ENCODE measurements at regions not wholly inside any gene's neighbourhood (a gene's known extent, or its start where the extent isn't known, plus 50 kb on each side); places are given as distances from the start of the nearest gene placed in this dataset.

- intact Hi-C loops (cut with DNase I; ENCODE audit: low total_unique reads) = no loop called here
- Histone ChIP-seq H3K36me3 (no peaks in the 10 kb centered on the region), H3K4me3 (no peak overlapping the region), H3K4me1 (no peaks in the 10 kb centered on the region), H3K9me3 (no peaks in the 10 kb centered on the region), H3K27ac (no peak overlapping the region), H3K27me3 (no peaks in the 10 kb centered on the region)
- DNase-seq = no peak
- no peak for TF ChIP-seq POLR2A (IDR thresholded peaks at IDR 0.05)
- TF ChIP-seq CTCF (IDR thresholded peaks at IDR 0.05) = no peak
These were observed 250.3 kb downstream of the SNX13 start for GRCh38 chr7:17690030-17690429.

GRCh38 chr7:17696422-17696821 lies 243.9 kb downstream of the SNX13 start:
- TF ChIP-seq CTCF (IDR thresholded peaks at IDR 0.05) (no peak), POLR2A (IDR thresholded peaks at IDR 0.05) (no peak)

GRCh38 chr7:17697128-17697881 lies 243.0 kb downstream of the SNX13 start:
- H3K27me3 ChIP-seq = no peaks in the 10 kb centered on the region
- H3K9me3 ChIP-seq = peaks cover 0 to 15% of the 10 kb centered on the region in 2 donors
- no peaks in the 10 kb centered on the region for H3K4me1 ChIP-seq
- TF ChIP-seq POLR2A (IDR thresholded peaks at IDR 0.05) (no peak), CTCF (IDR thresholded peaks at IDR 0.05) (no peak)
- intact Hi-C loops (cut with DNase I; ENCODE audit: low total_unique reads) = no loop called here
- H3K27ac ChIP-seq = no peak overlapping the region
- no peak overlapping the region for H3K4me3 ChIP-seq
- no peaks in the 10 kb centered on the region for H3K36me3 ChIP-seq
- no peak for DNase-seq

More at GRCh38 chr7:17696422-17696821, 243.9 kb downstream of the SNX13 start:
- H3K9me3 ChIP-seq = peaks cover 0 to 15% of the 10 kb centered on the region in 2 donors
- no peaks in the 10 kb centered on the region for H3K27me3 ChIP-seq
- peak; percentile 17 to 30 for DNase-seq
- intact Hi-C loops (cut with DNase I; ENCODE audit: low total_unique reads) = no loop called here
- no peak overlapping the region for H3K27ac ChIP-seq
- no peak overlapping the region for H3K4me3 ChIP-seq
- no peaks in the 10 kb centered on the region for H3K36me3 ChIP-seq
- no peaks in the 10 kb centered on the region for H3K4me1 ChIP-seq

- intact Hi-C loops (cut with DNase I; ENCODE audit: low total_unique reads) = no loop called here
These were observed 240.6 kb downstream of the SNX13 start for GRCh38 chr7:17699696-17700095.

More at GRCh38 chr7:17699696-17700095, 240.6 kb downstream of the SNX13 start:
- no peaks in the 10 kb centered on the region for H3K36me3 ChIP-seq
- TF ChIP-seq POLR2A (IDR thresholded peaks at IDR 0.05) = no peak
- no peak for TF ChIP-seq CTCF (IDR thresholded peaks at IDR 0.05)
- H3K27ac ChIP-seq = no peak overlapping the region
- no peaks in the 10 kb centered on the region for H3K27me3 ChIP-seq
- no peak for DNase-seq
- peaks cover 0 to 15% of the 10 kb centered on the region in 2 donors for H3K9me3 ChIP-seq
- H3K4me3 ChIP-seq = no peak overlapping the region
- no peaks in the 10 kb centered on the region for H3K4me1 ChIP-seq
